Activated naive CD4-positive, alpha-beta T cell treated with anti-CD3 and anti-CD28 coated beads for 36 hours (primary cell): ENCODE measurements at regions not wholly inside any gene's neighbourhood (a gene's known extent, or its start where the extent isn't known, plus 50 kb on each side); places are given as distances from the start of the nearest gene placed in this dataset.

Source experiments
- CTCF ChIA-PET: fragments of 350-600 bp; sonication (Branson Sonifier 250); formaldehyde crosslinking; loops from one replicate; lab custom pipeline; 2021; ENCODE audit warnings: antibody characterized with exemption; lab: Charles Lee
- DNase-seq: peaks from one replicate; pipeline ENCODE4 v3.0.0-alpha.2; 2020
- H3K27ac Mint-ChIP-seq: one replicate; pipeline ENCODE4 v1.8.0; 2021; ENCODE audit warnings: mild to moderate bottlenecking, mixed read lengths
- H3K27me3 Mint-ChIP-seq: one replicate; pipeline ENCODE4 v1.8.0; 2021; ENCODE audit warnings: low read depth, mixed read lengths
- H3K36me3 Mint-ChIP-seq: one replicate; pipeline ENCODE4 v1.8.0; 2021; ENCODE audit warnings: low read depth, mixed read lengths
- H3K4me1 Mint-ChIP-seq: one replicate; pipeline ENCODE4 v1.8.0; 2021; ENCODE audit warnings: low read depth, mixed read lengths
- H3K4me3 Mint-ChIP-seq: one replicate; pipeline ENCODE4 v1.8.0; 2021; ENCODE audit warnings: mild to moderate bottlenecking, moderate library complexity, mixed read lengths
- H3K9me3 Mint-ChIP-seq: one replicate; pipeline ENCODE4 v1.8.0; 2021; ENCODE audit warnings: mixed read lengths
- intact Hi-C: fragments of 100-400 bp; cut with micrococcal nuclease; formaldehyde crosslinking; loops from one replicate; pipeline ENCODE4 v1.15.1; 2023

DNA sequence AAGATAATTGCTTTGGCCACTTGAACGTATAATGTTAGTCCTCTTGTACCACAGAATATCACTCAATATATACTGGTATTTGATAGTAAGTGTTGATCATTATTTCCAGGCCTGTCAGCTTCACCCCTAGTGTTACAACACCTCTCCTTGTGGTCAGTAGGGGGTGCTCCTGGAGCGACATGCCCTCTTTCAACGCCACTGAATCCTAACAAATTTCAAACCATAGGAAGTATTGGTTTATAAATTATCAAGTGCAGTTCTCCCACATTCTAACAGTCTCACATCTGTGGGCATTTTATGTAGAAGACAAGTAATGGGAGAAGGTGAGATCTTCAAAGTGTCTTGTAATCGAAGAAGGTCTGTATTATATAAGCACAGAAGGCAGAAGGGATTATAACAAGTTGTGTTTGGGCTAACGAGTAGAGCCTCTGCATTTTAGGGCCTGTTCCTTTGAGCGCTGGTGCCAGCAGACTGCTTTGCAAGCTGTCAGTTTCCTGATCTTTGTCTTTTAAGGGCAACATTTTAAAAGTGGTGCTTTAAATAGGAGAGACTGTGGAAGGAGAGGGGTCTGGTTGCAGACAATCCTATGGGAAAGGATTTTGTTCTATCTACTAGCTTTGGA, 57.1 kb upstream of the CEP162 start:
- Mint-ChIP-seq H3K4me1 (no peaks in the 10 kb centered on the region), H3K27ac (no peak overlapping the region), H3K4me3 (no peak overlapping the region), H3K9me3 (peaks cover 8% of the 10 kb centered on the region), H3K27me3 (peaks cover 22% of the 10 kb centered on the region), H3K36me3 (no peaks in the 10 kb centered on the region)
- CTCF ChIA-PET: no interaction called here
- DNase-seq: no peak
- intact Hi-C loops: no loop called here

DNA sequence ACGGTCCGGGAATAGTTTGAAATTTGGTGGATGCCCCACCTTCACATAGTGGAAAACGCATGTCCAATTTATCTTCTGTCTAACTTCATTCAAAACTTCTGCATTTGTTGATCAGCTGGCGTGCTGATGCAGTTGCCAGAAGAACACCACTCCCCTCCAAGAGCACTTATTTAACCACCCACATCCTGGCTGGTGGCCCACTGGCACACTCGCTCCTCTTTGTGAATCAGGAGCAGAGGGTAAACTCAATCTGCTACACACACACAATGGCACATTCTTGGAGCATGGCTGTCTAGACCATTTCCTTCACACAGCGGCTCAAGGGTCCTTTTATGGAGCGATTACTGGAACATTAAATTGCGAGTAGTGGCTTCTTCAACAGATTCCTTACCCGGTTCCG, 55.1 kb upstream of the CEP162 start:
- no peaks in the 10 kb centered on the region for H3K36me3 Mint-ChIP-seq
- H3K4me1 Mint-ChIP-seq: no peaks in the 10 kb centered on the region
- H3K4me3 Mint-ChIP-seq: no peak overlapping the region
- CTCF ChIA-PET: no interaction called here
- intact Hi-C loops: no loop called here
- no peak overlapping the region for H3K27ac Mint-ChIP-seq
- DNase-seq: no peak
- H3K9me3 Mint-ChIP-seq: no peaks in the 10 kb centered on the region
- peaks cover 26% of the 10 kb centered on the region for H3K27me3 Mint-ChIP-seq

- Mint-ChIP-seq H3K4me1 (no peaks in the 10 kb centered on the region), H3K27ac (no peak overlapping the region), H3K27me3 (peaks cover 26% of the 10 kb centered on the region), H3K9me3 (no peaks in the 10 kb centered on the region), H3K36me3 (no peaks in the 10 kb centered on the region), H3K4me3 (no peak overlapping the region)
- no peak for DNase-seq
- CTCF ChIA-PET: no interaction called here
- intact Hi-C loops: no loop called here
Observed at GRCh38 chr6:84280639-84281038, 53.2 kb upstream of the CEP162 start.

GRCh38 chr6:84280030-84280429, 52.6 kb upstream of the CEP162 start:
- Mint-ChIP-seq H3K27ac (no peak overlapping the region), H3K9me3 (no peaks in the 10 kb centered on the region), H3K4me1 (no peaks in the 10 kb centered on the region), H3K36me3 (no peaks in the 10 kb centered on the region), H3K4me3 (no peak overlapping the region), H3K27me3 (peaks cover 26% of the 10 kb centered on the region)
- CTCF ChIA-PET: no interaction called here
- intact Hi-C loops: no loop called here
- DNase-seq: no peak

- DNase-seq: no peak
- CTCF ChIA-PET: interaction anchor here (0.9 kb wide), 1 partner anchor 17 kb away, joined by 3 read pairs; no protein-coding TSS in a partner anchor
- Mint-ChIP-seq H3K4me3 (no peak overlapping the region), H3K27me3 (peaks cover 23% of the 10 kb centered on the region), H3K4me1 (no peaks in the 10 kb centered on the region), H3K27ac (no peak overlapping the region), H3K9me3 (no peaks in the 10 kb centered on the region), H3K36me3 (no peaks in the 10 kb centered on the region)
- intact Hi-C loops: no loop called here
Observed at GRCh38 chr6:84278321-84278998, 51.0 kb upstream of the CEP162 start.
